ENCODE measurements at regions not wholly inside any gene's neighbourhood (a gene's known extent, or its start where the extent isn't known, plus 50 kb on each side); places are given as distances from the start of the nearest gene placed in this dataset.
"Not testable (repeated sequence)": the region's sequence is repeated elsewhere in the genome, so short reads cannot be mapped to it uniquely, and the experiment has no call there.

- no peak for DNase-seq (ENCODE audit: low spot score)
Measured at GRCh38 chr6:155635416-155635815, 179.8 kb upstream of the NOX3 start.

GRCh38 chr6:155630085-155630484 is 174.4 kb upstream of the NOX3 start:
- DNase-seq (ENCODE audit: low spot score) = no peak

GRCh38 chr6:155629652-155630051 is 174.0 kb upstream of the NOX3 start:
- no peak for DNase-seq (ENCODE audit: low spot score)

GRCh38 chr6:155628306-155628705 is 172.7 kb upstream of the NOX3 start:
- DNase-seq (ENCODE audit: low spot score) = no peak

- DNase-seq (ENCODE audit: low spot score) = not testable (repeated sequence)
Measured at GRCh38 chr6:155627722-155628212, 172.1 kb upstream of the NOX3 start.

- no peak for DNase-seq (ENCODE audit: low spot score)
Measured at GRCh38 chr6:155623450-155624178, 168.0 kb upstream of the NOX3 start.

GRCh38 chr6:155614606-155615005 is 159.0 kb upstream of the NOX3 start:
- no peak for DNase-seq (ENCODE audit: low spot score)

- no peak for DNase-seq (ENCODE audit: low spot score)
Measured at GRCh38 chr6:155611742-155612141, 156.1 kb upstream of the NOX3 start.

GRCh38 chr6:155604991-155605390 is 149.4 kb upstream of the NOX3 start:
- no peak for DNase-seq (ENCODE audit: low spot score)

GRCh38 chr6:155599561-155599960 is 143.9 kb upstream of the NOX3 start:
- DNase-seq (ENCODE audit: low spot score) = no peak

- no peak for DNase-seq (ENCODE audit: low spot score)
Measured at GRCh38 chr6:155599160-155599559, 143.5 kb upstream of the NOX3 start.

GRCh38 chr6:155595284-155595683 is 139.6 kb upstream of the NOX3 start:
- no peak for DNase-seq (ENCODE audit: low spot score)

GRCh38 chr6:155591741-155592140 is 136.1 kb upstream of the NOX3 start:
- DNase-seq (ENCODE audit: low spot score) = no peak

- DNase-seq (ENCODE audit: low spot score) = no peak
Measured at GRCh38 chr6:155589190-155589589, 133.6 kb upstream of the NOX3 start.

GRCh38 chr6:155587817-155588216 is 132.2 kb upstream of the NOX3 start:
- DNase-seq (ENCODE audit: low spot score) = no peak

GRCh38 chr6:155586090-155586489 is 130.5 kb upstream of the NOX3 start:
- no peak for DNase-seq (ENCODE audit: low spot score)

- no peak for DNase-seq (ENCODE audit: low spot score)
Measured at GRCh38 chr6:155584006-155584405, 128.4 kb upstream of the NOX3 start.

- DNase-seq (ENCODE audit: low spot score) = no peak
Measured at GRCh38 chr6:155582016-155582991, 126.7 kb upstream of the NOX3 start.

- no peak for DNase-seq (ENCODE audit: low spot score)
Measured at GRCh38 chr6:155580904-155581303, 125.3 kb upstream of the NOX3 start.

GRCh38 chr6:155578251-155578650 is 122.6 kb upstream of the NOX3 start:
- DNase-seq (ENCODE audit: low spot score) = no peak

GRCh38 chr6:155561966-155562364 is 106.3 kb upstream of the NOX3 start:
- DNase-seq (ENCODE audit: low spot score) = no peak

GRCh38 chr6:155561257-155561965 is 105.8 kb upstream of the NOX3 start:
- no peak for DNase-seq (ENCODE audit: low spot score)
